ACC112 (cell line): ENCODE measurements at regions not wholly inside any gene's neighbourhood (a gene's known extent, or its start where the extent isn't known, plus 50 kb on each side); places are given as distances from the start of the nearest gene placed in this dataset.

ENCODE experiments used
- H2AFZ ChIP-seq: fragments of 200-600 bp; sonication (generic); one replicate; pipeline ENCODE4 v1.6.0; 2017; ENCODE audit warnings: antibody characterized with exemption, low read length; ENCODE audit not compliant: unreplicated experiment
- H3K27ac ChIP-seq: fragments of 200-600 bp; sonication (generic); 2 replicates; pipeline ENCODE4 v1.5.1; 2014; ENCODE audit warnings: low read depth, mild to moderate bottlenecking, antibody characterized with exemption, low read length, moderate library complexity
- H3K27me3 ChIP-seq: fragments of 200-600 bp; sonication (generic); 2 replicates; pipeline ENCODE4 v1.6.1; 2014; ENCODE audit warnings: mild to moderate bottlenecking, antibody characterized with exemption, low read length, moderate library complexity, mixed read lengths; ENCODE audit not compliant: insufficient read depth
- H3K36me3 ChIP-seq: fragments of 200-600 bp; sonication (generic); 2 replicates; pipeline ENCODE4 v1.6.1; 2016; ENCODE audit warnings: mild to moderate bottlenecking, antibody characterized with exemption, low read length, moderate library complexity, mixed read lengths; ENCODE audit not compliant: insufficient read depth
- H3K4me1 ChIP-seq: fragments of 200-600 bp; sonication (generic); one replicate; pipeline ENCODE4 v1.6.1; 2016; ENCODE audit warnings: low read length, mixed read lengths; ENCODE audit not compliant: insufficient read depth, unreplicated experiment, control insufficient read depth
- H3K4me3 ChIP-seq: fragments of 200-600 bp; sonication (generic); 2 replicates; pipeline ENCODE4 v1.5.1; 2014; ENCODE audit warnings: mild to moderate bottlenecking, low read depth, low read length
- H3K79me2 ChIP-seq: fragments of 200-600 bp; sonication (generic); one replicate; pipeline ENCODE4 v1.6.0; 2016; ENCODE audit warnings: low read length; ENCODE audit not compliant: control insufficient read depth, unreplicated experiment, insufficient read depth

- H2AFZ ChIP-seq: peak overlapping the region; percentile 16
- H3K36me3 ChIP-seq: no peaks in the 10 kb centered on the region
- peak overlapping the region; percentile 42 for H3K27ac ChIP-seq
- no peaks in the 10 kb centered on the region for H3K27me3 ChIP-seq
- H3K79me2 ChIP-seq: no peaks in the 10 kb centered on the region
- H3K4me3 ChIP-seq: no peak overlapping the region
- peaks cover 35% of the 10 kb centered on the region for H3K4me1 ChIP-seq
Measured at GRCh38 chr17:68792873-68793272, 162.3 kb downstream of the ABCA8 start.

GRCh38 chr17:68792042-68792685 is 163.0 kb downstream of the ABCA8 start:
- Histone ChIP-seq H3K79me2 (no peaks in the 10 kb centered on the region), H3K27ac (peak overlapping the region; percentile 42), H2AFZ (peak overlapping the region; percentile 16), H3K27me3 (no peaks in the 10 kb centered on the region), H3K36me3 (no peaks in the 10 kb centered on the region), H3K4me3 (no peak overlapping the region), H3K4me1 (peaks cover 35% of the 10 kb centered on the region)

- Histone ChIP-seq H3K36me3 (no peaks in the 10 kb centered on the region), H3K4me3 (no peak overlapping the region), H3K27ac (no peak overlapping the region), H3K27me3 (no peaks in the 10 kb centered on the region), H3K79me2 (no peaks in the 10 kb centered on the region), H2AFZ (no peak overlapping the region), H3K4me1 (peaks cover 35% of the 10 kb centered on the region)
Measured at GRCh38 chr17:68790931-68791330, 164.3 kb downstream of the ABCA8 start.

GRCh38 chr17:68790492-68790891 is 164.7 kb downstream of the ABCA8 start:
- Histone ChIP-seq H3K4me3 (no peak overlapping the region), H2AFZ (no peak overlapping the region), H3K27ac (no peak overlapping the region), H3K27me3 (no peaks in the 10 kb centered on the region), H3K4me1 (peaks cover 35% of the 10 kb centered on the region), H3K79me2 (no peaks in the 10 kb centered on the region), H3K36me3 (no peaks in the 10 kb centered on the region)

GRCh38 chr17:68789203-68789962 is 165.8 kb downstream of the ABCA8 start:
- Histone ChIP-seq H3K27me3 (no peaks in the 10 kb centered on the region), H3K4me1 (peaks cover 26% of the 10 kb centered on the region), H3K79me2 (no peaks in the 10 kb centered on the region), H2AFZ (no peak overlapping the region), H3K4me3 (no peak overlapping the region), H3K36me3 (no peaks in the 10 kb centered on the region), H3K27ac (no peak overlapping the region)

GRCh38 chr17:68785565-68786486 is 169.4 kb downstream of the ABCA8 start:
- no peak overlapping the region for H2AFZ ChIP-seq
- H3K36me3 ChIP-seq: no peaks in the 10 kb centered on the region
- peaks cover 7% of the 10 kb centered on the region for H3K4me1 ChIP-seq
- H3K27me3 ChIP-seq: no peaks in the 10 kb centered on the region
- no peak overlapping the region for H3K27ac ChIP-seq
- no peaks in the 10 kb centered on the region for H3K79me2 ChIP-seq
- H3K4me3 ChIP-seq: no peak overlapping the region

GRCh38 chr17:68784431-68784830 is 170.8 kb downstream of the ABCA8 start:
- H3K79me2 ChIP-seq: no peaks in the 10 kb centered on the region
- no peaks in the 10 kb centered on the region for H3K36me3 ChIP-seq
- no peak overlapping the region for H3K27ac ChIP-seq
- H3K27me3 ChIP-seq: no peaks in the 10 kb centered on the region
- H3K4me3 ChIP-seq: no peak overlapping the region
- peaks cover 7% of the 10 kb centered on the region for H3K4me1 ChIP-seq
- H2AFZ ChIP-seq: no peak overlapping the region

GRCh38 chr17:68783861-68784260 is 171.3 kb downstream of the ABCA8 start:
- H3K27ac ChIP-seq: no peak overlapping the region
- H3K79me2 ChIP-seq: no peaks in the 10 kb centered on the region
- H3K27me3 ChIP-seq: no peaks in the 10 kb centered on the region
- H3K36me3 ChIP-seq: no peaks in the 10 kb centered on the region
- peaks cover 7% of the 10 kb centered on the region for H3K4me1 ChIP-seq
- H2AFZ ChIP-seq: no peak overlapping the region
- H3K4me3 ChIP-seq: no peak overlapping the region

- peaks cover 8% of the 10 kb centered on the region for H3K4me1 ChIP-seq
- H3K4me3 ChIP-seq: no peak overlapping the region
- no peaks in the 10 kb centered on the region for H3K79me2 ChIP-seq
- H3K36me3 ChIP-seq: no peaks in the 10 kb centered on the region
- no peak overlapping the region for H2AFZ ChIP-seq
- H3K27ac ChIP-seq: no peak overlapping the region
- H3K27me3 ChIP-seq: no peaks in the 10 kb centered on the region
Measured at GRCh38 chr17:68782789-68783188, 172.4 kb downstream of the ABCA8 start.

- Histone ChIP-seq H3K36me3 (no peaks in the 10 kb centered on the region), H3K27me3 (no peaks in the 10 kb centered on the region), H3K27ac (no peak overlapping the region), H3K4me3 (no peak overlapping the region), H2AFZ (no peak overlapping the region), H3K4me1 (peaks cover 18% of the 10 kb centered on the region), H3K79me2 (no peaks in the 10 kb centered on the region)
Measured at GRCh38 chr17:68780596-68780995, 174.6 kb downstream of the ABCA8 start.
